ENCODE measurements at regions not wholly inside any gene's neighbourhood (a gene's known extent, or its start where the extent isn't known, plus 50 kb on each side); places are given as distances from the start of the nearest gene placed in this dataset.

DNA sequence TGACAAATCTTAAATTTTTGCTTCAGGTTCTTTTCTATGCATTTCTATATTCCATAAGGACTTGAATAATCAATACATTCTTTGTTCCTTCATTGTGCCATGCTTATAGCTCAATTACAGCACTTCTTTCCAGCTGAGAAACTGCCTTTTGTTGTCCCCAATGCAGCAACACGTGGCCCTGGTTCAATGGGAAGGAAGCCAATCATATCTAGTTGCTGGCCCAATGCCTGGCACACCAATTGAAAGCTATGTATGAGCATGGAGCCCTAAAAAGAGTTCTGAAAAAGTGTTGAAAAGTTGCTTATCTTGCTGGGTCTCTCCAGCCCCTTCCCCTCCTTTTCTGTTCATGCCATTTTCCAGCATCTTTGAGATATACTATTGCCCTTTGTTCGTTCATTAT is 448.0 kb upstream of the FAT3 start:
- TF ChIP-seq, protein P1, sequence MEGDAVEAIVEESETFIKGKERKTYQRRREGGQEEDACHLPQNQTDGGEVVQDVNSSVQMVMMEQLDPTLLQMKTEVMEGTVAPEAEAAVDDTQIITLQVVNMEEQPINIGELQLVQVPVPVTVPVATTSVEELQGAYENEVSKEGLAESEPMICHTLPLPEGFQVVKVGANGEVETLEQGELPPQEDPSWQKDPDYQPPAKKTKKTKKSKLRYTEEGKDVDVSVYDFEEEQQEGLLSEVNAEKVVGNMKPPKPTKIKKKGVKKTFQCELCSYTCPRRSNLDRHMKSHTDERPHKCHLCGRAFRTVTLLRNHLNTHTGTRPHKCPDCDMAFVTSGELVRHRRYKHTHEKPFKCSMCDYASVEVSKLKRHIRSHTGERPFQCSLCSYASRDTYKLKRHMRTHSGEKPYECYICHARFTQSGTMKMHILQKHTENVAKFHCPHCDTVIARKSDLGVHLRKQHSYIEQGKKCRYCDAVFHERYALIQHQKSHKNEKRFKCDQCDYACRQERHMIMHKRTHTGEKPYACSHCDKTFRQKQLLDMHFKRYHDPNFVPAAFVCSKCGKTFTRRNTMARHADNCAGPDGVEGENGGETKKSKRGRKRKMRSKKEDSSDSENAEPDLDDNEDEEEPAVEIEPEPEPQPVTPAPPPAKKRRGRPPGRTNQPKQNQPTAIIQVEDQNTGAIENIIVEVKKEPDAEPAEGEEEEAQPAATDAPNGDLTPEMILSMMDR (IDR thresholded peaks at IDR 0.05; ENCODE audit: insufficient read depth in 1 of 2, low read depth in 1 of 2, low read length in 1 of 2, severe bottlenecking in 1 of 2, unreplicated experiment in 1 of 2), result no peak
- POLR2A ChIA-PET, result no interaction called here
- Histone ChIP-seq H3K27me3 (replicated peaks; ENCODE audit: control insufficient read depth, insufficient read depth, low read length) (no peaks in the 10 kb centered on the region), H3K4me1 (peaks cover 7% of the 10 kb centered on the region), H3K9me3 (0 out of 2 replicates have a peak, but pooled peaks cover 4% of the 10 kb centered on the region), H3K36me3 (ENCODE audit: control insufficient read depth, insufficient read depth, low read length) (no peaks in the 10 kb centered on the region), H3K4me3 (ENCODE audit: low read depth, low read length) (no peak overlapping the region)
- H3K27ac Mint-ChIP-seq (ENCODE audit: unreplicated experiment), result no peak overlapping the region
- intact Hi-C loops (cut with micrococcal nuclease; ENCODE audit: unreplicated experiment), result no loop called here
- H3K9me3 Mint-ChIP-seq (ENCODE audit: unreplicated experiment), result peaks cover 3% of the 10 kb centered on the region
- H3K36me3 Mint-ChIP-seq (ENCODE audit: insufficient read depth, unreplicated experiment), result no peaks in the 10 kb centered on the region
- no peak for DNase-seq
- peaks cover 16% of the 10 kb centered on the region for H3K4me1 Mint-ChIP-seq (ENCODE audit: low read depth, unreplicated experiment)
- no TSS peak for BruUV-seq (replicated peaks)
- H3K4me3 Mint-ChIP-seq (ENCODE audit: unreplicated experiment), result no peak overlapping the region
- H3K27me3 Mint-ChIP-seq (ENCODE audit: insufficient read depth, unreplicated experiment), result no peaks in the 10 kb centered on the region
- CTCF ChIA-PET, result no interaction called here

DNA sequence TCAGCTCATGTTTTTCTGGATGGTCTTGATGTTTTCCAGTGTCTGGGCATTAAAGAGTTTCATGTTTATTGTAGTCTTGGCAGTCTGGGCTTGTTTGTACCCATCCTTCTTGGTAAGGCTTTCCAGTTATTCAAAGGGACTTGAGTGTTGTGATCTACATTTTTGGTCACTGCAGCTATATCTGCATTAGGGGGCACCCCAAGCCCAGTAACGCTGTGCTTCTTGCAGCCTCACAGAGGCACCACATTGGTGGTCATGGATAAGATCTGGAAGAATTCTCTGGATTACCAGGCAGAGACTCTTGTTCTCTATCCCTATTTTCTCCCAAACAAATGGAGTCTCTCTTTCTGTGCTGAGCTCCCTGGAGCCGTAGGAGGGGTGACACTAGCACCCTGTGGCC is 451.5 kb upstream of the FAT3 start:
- Mint-ChIP-seq H3K4me1 (ENCODE audit: low read depth, unreplicated experiment) (peaks cover 25% of the 10 kb centered on the region), H3K36me3 (ENCODE audit: insufficient read depth, unreplicated experiment) (no peaks in the 10 kb centered on the region), H3K9me3 (ENCODE audit: unreplicated experiment) (peaks cover 15% of the 10 kb centered on the region), H3K4me3 (ENCODE audit: unreplicated experiment) (no peak overlapping the region), H3K27ac (ENCODE audit: unreplicated experiment) (no peak overlapping the region), H3K27me3 (ENCODE audit: insufficient read depth, unreplicated experiment) (no peaks in the 10 kb centered on the region)
- ChIA-PET POLR2A (no interaction called here), CTCF (no interaction called here)
- Histone ChIP-seq H3K4me3 (ENCODE audit: low read depth, low read length) (no peak overlapping the region), H3K4me1 (peaks cover 15% of the 10 kb centered on the region), H3K36me3 (ENCODE audit: control insufficient read depth, insufficient read depth, low read length) (no peaks in the 10 kb centered on the region), H3K27me3 (replicated peaks; ENCODE audit: control insufficient read depth, insufficient read depth, low read length) (no peaks in the 10 kb centered on the region), H3K9me3 (no peaks in the 10 kb centered on the region)
- TF ChIP-seq, protein P1 (IDR thresholded peaks at IDR 0.05; ENCODE audit: insufficient read depth in 1 of 2, low read depth in 1 of 2, low read length in 1 of 2, severe bottlenecking in 1 of 2, unreplicated experiment in 1 of 2), result peak; percentile 10 to 49
- intact Hi-C loops (cut with micrococcal nuclease; ENCODE audit: unreplicated experiment), result loop anchor here (1.0 to 5.0 kb wide), 6 partner anchors 30 to 1113 kb away; no protein-coding TSS in a partner anchor
- DNase-seq, result peak; percentile 57 to 65
- no TSS peak for BruUV-seq (replicated peaks)

- ChIA-PET CTCF (no interaction called here), POLR2A (no interaction called here)
- no TSS peak for BruUV-seq (replicated peaks)
These were observed 452.7 kb upstream of the FAT3 start for GRCh38 chr11:91771961-91772360.

More at GRCh38 chr11:91771961-91772360, 452.7 kb upstream of the FAT3 start:
- TF ChIP-seq, protein P1 (IDR thresholded peaks at IDR 0.05; ENCODE audit: insufficient read depth in 1 of 2, low read depth in 1 of 2, low read length in 1 of 2, severe bottlenecking in 1 of 2, unreplicated experiment in 1 of 2), result no peak
- H3K4me3 Mint-ChIP-seq (ENCODE audit: unreplicated experiment), result no peak overlapping the region
- peaks cover 25% of the 10 kb centered on the region for H3K4me1 Mint-ChIP-seq (ENCODE audit: low read depth, unreplicated experiment)
- H3K27ac Mint-ChIP-seq (ENCODE audit: unreplicated experiment), result peak overlapping the region; percentile 7
- Histone ChIP-seq H3K36me3 (ENCODE audit: control insufficient read depth, insufficient read depth, low read length) (no peaks in the 10 kb centered on the region), H3K4me1 (peaks cover 15% of the 10 kb centered on the region), H3K27me3 (replicated peaks; ENCODE audit: control insufficient read depth, insufficient read depth, low read length) (no peaks in the 10 kb centered on the region), H3K9me3 (no peaks in the 10 kb centered on the region), H3K4me3 (ENCODE audit: low read depth, low read length) (no peak overlapping the region)
- DNase-seq, result peak in 1 of 2 experiments; percentile 7
- peaks cover 20% of the 10 kb centered on the region for H3K9me3 Mint-ChIP-seq (ENCODE audit: unreplicated experiment)
- intact Hi-C loops (cut with micrococcal nuclease; ENCODE audit: unreplicated experiment), result loop anchor here (1.0 to 5.0 kb wide), 3 partner anchors 31 to 440 kb away; no protein-coding TSS in a partner anchor
- H3K27me3 Mint-ChIP-seq (ENCODE audit: insufficient read depth, unreplicated experiment), result no peaks in the 10 kb centered on the region
- no peaks in the 10 kb centered on the region for H3K36me3 Mint-ChIP-seq (ENCODE audit: insufficient read depth, unreplicated experiment)

All from Caco-2 (cell line).